Esophagus muscularis mucosa (tissue), 3 donors: ENCODE measurements at regions not wholly inside any gene's neighbourhood (a gene's known extent, or its start where the extent isn't known, plus 50 kb on each side); places are given as distances from the start of the nearest gene placed in this dataset.

ENCODE experiments used
- CTCF ChIP-seq, 3 experiments: fragments of 200-600 bp in 2 of 3; fragments of 450-650 bp in 1 of 3; sonication (generic) in 2 of 3; IDR thresholded peaks; one replicate each; pipeline ENCODE4 v1.5.1; 2017 to 2019; ENCODE audit warnings: antibody characterized with exemption in 3 of 3, mild to moderate bottlenecking in 2 of 3, moderate library complexity in 1 of 3
- POLR2A ChIP-seq: fragments of 450-650 bp; IDR thresholded peaks from one replicate; pipeline ENCODE4 v1.6.1; 2017; ENCODE audit warnings: antibody characterized with exemption, moderate library complexity, mild to moderate bottlenecking, low read depth

DNA sequence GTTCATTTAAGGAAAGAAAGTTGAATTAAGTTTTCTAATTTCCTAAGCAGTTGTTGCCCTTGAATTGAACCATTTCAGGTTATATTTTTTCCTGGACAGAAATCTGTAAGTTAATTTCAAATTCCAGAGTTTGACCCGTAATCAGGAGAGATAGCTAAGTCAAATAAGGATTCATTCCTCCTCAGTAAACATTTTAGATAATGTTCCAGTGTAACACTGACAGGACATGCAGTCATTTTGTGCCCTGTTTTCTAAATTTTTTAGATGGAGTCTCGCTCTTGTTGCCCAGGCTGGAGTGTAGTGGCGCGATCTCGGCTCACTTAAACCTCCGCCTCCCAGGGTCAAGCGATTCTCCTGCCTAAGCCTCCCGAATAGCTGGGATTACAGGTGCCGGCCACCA is 371.7 kb downstream of the DIPK2A start:
- TF ChIP-seq CTCF (IDR thresholded peaks at IDR 0.05) (no peak), POLR2A (no peak)
